T-helper 17 cell (primary cell): ENCODE measurements at regions not wholly inside any gene's neighbourhood (a gene's known extent, or its start where the extent isn't known, plus 50 kb on each side); places are given as distances from the start of the nearest gene placed in this dataset.

Experiments used
- ATAC-seq: fragments of 150-1000 bp; cut with Tn5 transposase; 2 replicates; pipeline ENCODE4 v1.10.0; 2021; ENCODE audit warnings: mild to moderate bottlenecking, moderate library complexity
- DNase-seq, 3 donors: peaks; one replicate each; pipeline versions ENCODE4 v3.0.0 to v3.0.0-alpha.2; 2020 to 2021
- H3K9me3 ChIP-seq: one replicate; pipeline ENCODE4 v1.7.0; 2013; ENCODE audit warnings: low read length, mild to moderate bottlenecking; ENCODE audit not compliant: control insufficient read depth, poor library complexity, severe bottlenecking
- H3K27ac Mint-ChIP-seq: one replicate; pipeline ENCODE4 v1.8.0; 2022; ENCODE audit warnings: mild to moderate bottlenecking, moderate library complexity, mixed read lengths
- H3K27me3 Mint-ChIP-seq: one replicate; pipeline ENCODE4 v1.8.0; 2022; ENCODE audit warnings: mixed read lengths
- H3K36me3 Mint-ChIP-seq: one replicate; pipeline ENCODE4 v1.8.0; 2022; ENCODE audit warnings: low read depth, mixed read lengths
- H3K4me1 Mint-ChIP-seq: one replicate; pipeline ENCODE4 v1.8.0; 2022; ENCODE audit warnings: mild to moderate bottlenecking, mixed read lengths
- H3K4me3 Mint-ChIP-seq: one replicate; pipeline ENCODE4 v1.8.0; 2022; ENCODE audit warnings: mild to moderate bottlenecking, moderate library complexity, mixed read lengths

GRCh38 chr14:51550636-51551035 lies 101.1 kb upstream of the FRMD6 start:
- peaks cover 47% of the 10 kb centered on the region for H3K27me3 Mint-ChIP-seq
- H3K36me3 Mint-ChIP-seq, result no peaks in the 10 kb centered on the region
- no peak overlapping the region for H3K4me3 Mint-ChIP-seq
- ATAC-seq, result no peak
- DNase-seq, result no peak
- no peaks in the 10 kb centered on the region for H3K4me1 Mint-ChIP-seq
- no peaks in the 10 kb centered on the region for H3K9me3 ChIP-seq
- no peak overlapping the region for H3K27ac Mint-ChIP-seq

- Mint-ChIP-seq H3K27ac (no peak overlapping the region), H3K36me3 (no peaks in the 10 kb centered on the region)
Observed at GRCh38 chr14:51552275-51552674, 99.4 kb upstream of the FRMD6 start.

GRCh38 chr14:51552768-51553404 lies 98.8 kb upstream of the FRMD6 start:
- H3K9me3 ChIP-seq, result no peaks in the 10 kb centered on the region
- ATAC-seq (no peak), DNase-seq (no peak)
- Mint-ChIP-seq H3K4me1 (no peaks in the 10 kb centered on the region), H3K27me3 (peaks cover 43% of the 10 kb centered on the region), H3K36me3 (no peaks in the 10 kb centered on the region), H3K4me3 (no peak overlapping the region), H3K27ac (no peak overlapping the region)

More at GRCh38 chr14:51552275-51552674, 99.4 kb upstream of the FRMD6 start:
- Mint-ChIP-seq H3K4me3 (no peak overlapping the region), H3K4me1 (no peaks in the 10 kb centered on the region), H3K27me3 (peaks cover 49% of the 10 kb centered on the region)
- ATAC-seq (no peak), DNase-seq (no peak)
- H3K9me3 ChIP-seq, result no peaks in the 10 kb centered on the region

- no peaks in the 10 kb centered on the region for H3K36me3 Mint-ChIP-seq
- ATAC-seq (no peak), DNase-seq (no peak)
- H3K4me3 Mint-ChIP-seq, result no peak overlapping the region
- no peaks in the 10 kb centered on the region for H3K9me3 ChIP-seq
- no peaks in the 10 kb centered on the region for H3K4me1 Mint-ChIP-seq
- no peak overlapping the region for H3K27ac Mint-ChIP-seq
- H3K27me3 Mint-ChIP-seq, result peaks cover 32% of the 10 kb centered on the region
Observed at GRCh38 chr14:51554339-51554920, 97.3 kb upstream of the FRMD6 start.

- DNase-seq (no peak), ATAC-seq (no peak)
- H3K36me3 Mint-ChIP-seq, result no peaks in the 10 kb centered on the region
- peaks cover 36% of the 10 kb centered on the region for H3K27me3 Mint-ChIP-seq
- no peak overlapping the region for H3K27ac Mint-ChIP-seq
- H3K9me3 ChIP-seq, result no peaks in the 10 kb centered on the region
- no peak overlapping the region for H3K4me3 Mint-ChIP-seq
- no peaks in the 10 kb centered on the region for H3K4me1 Mint-ChIP-seq
Observed at GRCh38 chr14:51554953-51555352, 96.8 kb upstream of the FRMD6 start.

- H3K4me1 Mint-ChIP-seq, result no peaks in the 10 kb centered on the region
- H3K27me3 Mint-ChIP-seq, result peaks cover 11% of the 10 kb centered on the region
- no peaks in the 10 kb centered on the region for H3K36me3 Mint-ChIP-seq
- no peaks in the 10 kb centered on the region for H3K9me3 ChIP-seq
- no peak for ATAC-seq
- no peak overlapping the region for H3K4me3 Mint-ChIP-seq
- DNase-seq, result no peak
- no peak overlapping the region for H3K27ac Mint-ChIP-seq
Observed at GRCh38 chr14:51561141-51561540, 90.6 kb upstream of the FRMD6 start.

GRCh38 chr14:51562816-51563215 lies 88.9 kb upstream of the FRMD6 start:
- Mint-ChIP-seq H3K4me1 (peaks cover 10% of the 10 kb centered on the region), H3K27me3 (peaks cover 4% of the 10 kb centered on the region), H3K27ac (no peak overlapping the region), H3K4me3 (no peak overlapping the region), H3K36me3 (no peaks in the 10 kb centered on the region)
- DNase-seq (no peak), ATAC-seq (no peak)
- H3K9me3 ChIP-seq, result no peaks in the 10 kb centered on the region

- Mint-ChIP-seq H3K27me3 (peaks cover 4% of the 10 kb centered on the region), H3K4me3 (no peak overlapping the region), H3K27ac (no peak overlapping the region), H3K36me3 (no peaks in the 10 kb centered on the region), H3K4me1 (peaks cover 10% of the 10 kb centered on the region)
- DNase-seq (no peak), ATAC-seq (no peak)
- H3K9me3 ChIP-seq, result no peaks in the 10 kb centered on the region
Observed at GRCh38 chr14:51563560-51563959, 88.2 kb upstream of the FRMD6 start.

- Mint-ChIP-seq H3K36me3 (no peaks in the 10 kb centered on the region), H3K4me1 (peaks cover 10% of the 10 kb centered on the region), H3K27ac (no peak overlapping the region), H3K4me3 (no peak overlapping the region), H3K27me3 (peaks cover 3% of the 10 kb centered on the region)
- ATAC-seq (no peak), DNase-seq (no peak)
- no peaks in the 10 kb centered on the region for H3K9me3 ChIP-seq
Observed at GRCh38 chr14:51564460-51564859, 87.2 kb upstream of the FRMD6 start.

GRCh38 chr14:51564986-51565604 lies 86.6 kb upstream of the FRMD6 start:
- DNase-seq (no peak), ATAC-seq (no peak)
- H3K27me3 Mint-ChIP-seq, result no peaks in the 10 kb centered on the region
- H3K9me3 ChIP-seq, result no peaks in the 10 kb centered on the region
- H3K4me3 Mint-ChIP-seq, result no peak overlapping the region
- no peaks in the 10 kb centered on the region for H3K36me3 Mint-ChIP-seq
- H3K4me1 Mint-ChIP-seq, result peaks cover 10% of the 10 kb centered on the region
- H3K27ac Mint-ChIP-seq, result no peak overlapping the region

GRCh38 chr14:51566831-51567582 lies 84.7 kb upstream of the FRMD6 start:
- no peak overlapping the region for H3K27ac Mint-ChIP-seq
- DNase-seq, result no peak
- ATAC-seq, result no peak
- H3K27me3 Mint-ChIP-seq, result peaks cover 2% of the 10 kb centered on the region
- H3K9me3 ChIP-seq, result no peaks in the 10 kb centered on the region
- H3K4me3 Mint-ChIP-seq, result no peak overlapping the region
- no peaks in the 10 kb centered on the region for H3K36me3 Mint-ChIP-seq
- H3K4me1 Mint-ChIP-seq, result peaks cover 10% of the 10 kb centered on the region

- ATAC-seq, result no peak
Observed at GRCh38 chr14:51568366-51568765, 83.3 kb upstream of the FRMD6 start.

GRCh38 chr14:51573607-51574006 lies 78.1 kb upstream of the FRMD6 start:
- Mint-ChIP-seq H3K36me3 (no peaks in the 10 kb centered on the region), H3K27ac (no peak overlapping the region), H3K27me3 (peaks cover 58% of the 10 kb centered on the region), H3K4me1 (peaks cover 2% of the 10 kb centered on the region), H3K4me3 (no peak overlapping the region)
- ATAC-seq, result no peak
- H3K9me3 ChIP-seq, result no peaks in the 10 kb centered on the region
- DNase-seq, result no peak

More at GRCh38 chr14:51568366-51568765, 83.3 kb upstream of the FRMD6 start:
- Mint-ChIP-seq H3K27me3 (peaks cover 14% of the 10 kb centered on the region), H3K4me3 (no peak overlapping the region), H3K36me3 (no peaks in the 10 kb centered on the region), H3K4me1 (peaks cover 10% of the 10 kb centered on the region), H3K27ac (no peak overlapping the region)
- DNase-seq, result no peak
- H3K9me3 ChIP-seq, result no peaks in the 10 kb centered on the region
